ENCODE measurements at regions not wholly inside any gene's neighbourhood (a gene's known extent, or its start where the extent isn't known, plus 50 kb on each side); places are given as distances from the start of the nearest gene placed in this dataset.

DNA sequence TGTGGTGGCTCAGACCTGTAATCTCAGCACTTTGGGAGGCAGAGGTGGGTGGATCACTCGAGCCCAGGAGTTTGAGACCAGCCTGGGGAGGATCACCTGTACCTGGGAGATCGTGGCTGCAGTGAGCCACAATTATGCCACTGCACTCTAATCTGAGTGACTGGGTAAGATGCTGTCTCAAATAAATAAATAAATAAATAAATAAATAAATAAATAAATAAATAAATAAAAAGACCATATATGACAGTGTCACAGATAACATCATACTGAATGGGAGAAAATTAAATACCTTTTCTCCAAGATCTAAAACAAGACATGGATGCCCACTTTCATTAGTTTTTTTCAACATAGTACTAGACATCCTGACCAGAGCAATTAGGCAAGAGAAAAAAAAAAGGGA, 182.8 kb downstream of the FAM47A start:
- H3K27me3 ChIP-seq (ENCODE audit: insufficient read depth), result no peaks in the 10 kb centered on the region
- H3K4me3 ChIP-seq, result no peak overlapping the region
- no peak overlapping the region for H2AFZ ChIP-seq
- H3K4me1 Mint-ChIP-seq, result no peaks in the 10 kb centered on the region
- TF ChIP-seq ZNF331 (CRISPR knock-in tag; IDR thresholded peaks at IDR 0.05; ENCODE audit: low read depth) (no peak), CREB1 (CRISPR knock-in tag; IDR thresholded peaks at IDR 0.05; ENCODE audit: low read depth) (no peak), EZH2 (IDR thresholded peaks at IDR 0.05; ENCODE audit: low read depth, unreplicated experiment) (no peak), EZH2phosphoT487 (IDR thresholded peaks at IDR 0.05; ENCODE audit: unreplicated experiment) (no peak), ZNF114 (CRISPR knock-in tag; IDR thresholded peaks at IDR 0.05) (no peak), STAT1 (IDR thresholded peaks at IDR 0.05; ENCODE audit: unreplicated experiment) (no peak), POLR2AphosphoS5 (IDR thresholded peaks at IDR 0.05; ENCODE audit: low read depth) (no peak), JUNB (IDR thresholded peaks at IDR 0.05; ENCODE audit: unreplicated experiment) (no peak), CTCF (conservative IDR thresholded peaks at IDR 0.05; ENCODE audit: low read depth in 2 of 2) (no peak), NANOG (IDR thresholded peaks at IDR 0.05; ENCODE audit: borderline replicate concordance) (no peak)
- TF ChIP-seq, protein P1, sequence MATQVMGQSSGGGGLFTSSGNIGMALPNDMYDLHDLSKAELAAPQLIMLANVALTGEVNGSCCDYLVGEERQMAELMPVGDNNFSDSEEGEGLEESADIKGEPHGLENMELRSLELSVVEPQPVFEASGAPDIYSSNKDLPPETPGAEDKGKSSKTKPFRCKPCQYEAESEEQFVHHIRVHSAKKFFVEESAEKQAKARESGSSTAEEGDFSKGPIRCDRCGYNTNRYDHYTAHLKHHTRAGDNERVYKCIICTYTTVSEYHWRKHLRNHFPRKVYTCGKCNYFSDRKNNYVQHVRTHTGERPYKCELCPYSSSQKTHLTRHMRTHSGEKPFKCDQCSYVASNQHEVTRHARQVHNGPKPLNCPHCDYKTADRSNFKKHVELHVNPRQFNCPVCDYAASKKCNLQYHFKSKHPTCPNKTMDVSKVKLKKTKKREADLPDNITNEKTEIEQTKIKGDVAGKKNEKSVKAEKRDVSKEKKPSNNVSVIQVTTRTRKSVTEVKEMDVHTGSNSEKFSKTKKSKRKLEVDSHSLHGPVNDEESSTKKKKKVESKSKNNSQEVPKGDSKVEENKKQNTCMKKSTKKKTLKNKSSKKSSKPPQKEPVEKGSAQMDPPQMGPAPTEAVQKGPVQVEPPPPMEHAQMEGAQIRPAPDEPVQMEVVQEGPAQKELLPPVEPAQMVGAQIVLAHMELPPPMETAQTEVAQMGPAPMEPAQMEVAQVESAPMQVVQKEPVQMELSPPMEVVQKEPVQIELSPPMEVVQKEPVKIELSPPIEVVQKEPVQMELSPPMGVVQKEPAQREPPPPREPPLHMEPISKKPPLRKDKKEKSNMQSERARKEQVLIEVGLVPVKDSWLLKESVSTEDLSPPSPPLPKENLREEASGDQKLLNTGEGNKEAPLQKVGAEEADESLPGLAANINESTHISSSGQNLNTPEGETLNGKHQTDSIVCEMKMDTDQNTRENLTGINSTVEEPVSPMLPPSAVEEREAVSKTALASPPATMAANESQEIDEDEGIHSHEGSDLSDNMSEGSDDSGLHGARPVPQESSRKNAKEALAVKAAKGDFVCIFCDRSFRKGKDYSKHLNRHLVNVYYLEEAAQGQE (IDR thresholded peaks at IDR 0.05; ENCODE audit: unreplicated experiment), result no peak
- TF ChIP-seq, protein P2, sequence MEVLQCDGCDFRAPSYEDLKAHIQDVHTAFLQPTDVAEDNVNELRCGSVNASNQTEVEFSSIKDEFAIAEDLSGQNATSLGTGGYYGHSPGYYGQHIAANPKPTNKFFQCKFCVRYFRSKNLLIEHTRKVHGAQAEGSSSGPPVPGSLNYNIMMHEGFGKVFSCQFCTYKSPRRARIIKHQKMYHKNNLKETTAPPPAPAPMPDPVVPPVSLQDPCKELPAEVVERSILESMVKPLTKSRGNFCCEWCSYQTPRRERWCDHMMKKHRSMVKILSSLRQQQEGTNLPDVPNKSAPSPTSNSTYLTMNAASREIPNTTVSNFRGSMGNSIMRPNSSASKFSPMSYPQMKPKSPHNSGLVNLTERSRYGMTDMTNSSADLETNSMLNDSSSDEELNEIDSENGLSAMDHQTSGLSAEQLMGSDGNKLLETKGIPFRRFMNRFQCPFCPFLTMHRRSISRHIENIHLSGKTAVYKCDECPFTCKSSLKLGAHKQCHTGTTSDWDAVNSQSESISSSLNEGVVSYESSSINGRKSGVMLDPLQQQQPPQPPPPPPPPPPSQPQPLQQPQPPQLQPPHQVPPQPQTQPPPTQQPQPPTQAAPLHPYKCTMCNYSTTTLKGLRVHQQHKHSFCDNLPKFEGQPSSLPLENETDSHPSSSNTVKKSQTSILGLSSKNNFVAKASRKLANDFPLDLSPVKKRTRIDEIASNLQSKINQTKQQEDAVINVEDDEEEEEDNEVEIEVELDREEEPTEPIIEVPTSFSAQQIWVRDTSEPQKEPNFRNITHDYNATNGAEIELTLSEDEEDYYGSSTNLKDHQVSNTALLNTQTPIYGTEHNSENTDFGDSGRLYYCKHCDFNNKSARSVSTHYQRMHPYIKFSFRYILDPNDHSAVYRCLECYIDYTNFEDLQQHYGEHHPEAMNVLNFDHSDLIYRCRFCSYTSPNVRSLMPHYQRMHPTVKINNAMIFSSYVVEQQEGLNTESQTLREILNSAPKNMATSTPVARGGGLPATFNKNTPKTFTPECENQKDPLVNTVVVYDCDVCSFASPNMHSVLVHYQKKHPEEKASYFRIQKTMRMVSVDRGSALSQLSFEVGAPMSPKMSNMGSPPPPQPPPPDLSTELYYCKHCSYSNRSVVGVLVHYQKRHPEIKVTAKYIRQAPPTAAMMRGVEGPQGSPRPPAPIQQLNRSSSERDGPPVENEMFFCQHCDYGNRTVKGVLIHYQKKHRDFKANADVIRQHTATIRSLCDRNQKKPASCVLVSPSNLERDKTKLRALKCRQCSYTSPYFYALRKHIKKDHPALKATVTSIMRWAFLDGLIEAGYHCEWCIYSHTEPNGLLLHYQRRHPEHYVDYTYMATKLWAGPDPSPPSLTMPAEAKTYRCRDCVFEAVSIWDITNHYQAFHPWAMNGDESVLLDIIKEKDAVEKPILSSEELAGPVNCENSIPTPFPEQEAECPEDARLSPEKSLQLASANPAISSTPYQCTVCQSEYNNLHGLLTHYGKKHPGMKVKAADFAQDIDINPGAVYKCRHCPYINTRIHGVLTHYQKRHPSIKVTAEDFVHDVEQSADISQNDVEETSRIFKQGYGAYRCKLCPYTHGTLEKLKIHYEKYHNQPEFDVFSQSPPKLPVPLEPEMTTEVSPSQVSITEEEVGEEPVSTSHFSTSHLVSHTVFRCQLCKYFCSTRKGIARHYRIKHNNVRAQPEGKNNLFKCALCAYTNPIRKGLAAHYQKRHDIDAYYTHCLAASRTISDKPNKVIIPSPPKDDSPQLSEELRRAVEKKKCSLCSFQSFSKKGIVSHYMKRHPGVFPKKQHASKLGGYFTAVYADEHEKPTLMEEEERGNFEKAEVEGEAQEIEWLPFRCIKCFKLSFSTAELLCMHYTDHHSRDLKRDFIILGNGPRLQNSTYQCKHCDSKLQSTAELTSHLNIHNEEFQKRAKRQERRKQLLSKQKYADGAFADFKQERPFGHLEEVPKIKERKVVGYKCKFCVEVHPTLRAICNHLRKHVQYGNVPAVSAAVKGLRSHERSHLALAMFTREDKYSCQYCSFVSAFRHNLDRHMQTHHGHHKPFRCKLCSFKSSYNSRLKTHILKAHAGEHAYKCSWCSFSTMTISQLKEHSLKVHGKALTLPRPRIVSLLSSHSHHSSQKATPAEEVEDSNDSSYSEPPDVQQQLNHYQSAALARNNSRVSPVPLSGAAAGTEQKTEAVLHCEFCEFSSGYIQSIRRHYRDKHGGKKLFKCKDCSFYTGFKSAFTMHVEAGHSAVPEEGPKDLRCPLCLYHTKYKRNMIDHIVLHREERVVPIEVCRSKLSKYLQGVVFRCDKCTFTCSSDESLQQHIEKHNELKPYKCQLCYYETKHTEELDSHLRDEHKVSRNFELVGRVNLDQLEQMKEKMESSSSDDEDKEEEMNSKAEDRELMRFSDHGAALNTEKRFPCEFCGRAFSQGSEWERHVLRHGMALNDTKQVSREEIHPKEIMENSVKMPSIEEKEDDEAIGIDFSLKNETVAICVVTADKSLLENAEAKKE (CRISPR knock-in tag; IDR thresholded peaks at IDR 0.05), result no peak
- TF ChIP-seq, protein P3, sequence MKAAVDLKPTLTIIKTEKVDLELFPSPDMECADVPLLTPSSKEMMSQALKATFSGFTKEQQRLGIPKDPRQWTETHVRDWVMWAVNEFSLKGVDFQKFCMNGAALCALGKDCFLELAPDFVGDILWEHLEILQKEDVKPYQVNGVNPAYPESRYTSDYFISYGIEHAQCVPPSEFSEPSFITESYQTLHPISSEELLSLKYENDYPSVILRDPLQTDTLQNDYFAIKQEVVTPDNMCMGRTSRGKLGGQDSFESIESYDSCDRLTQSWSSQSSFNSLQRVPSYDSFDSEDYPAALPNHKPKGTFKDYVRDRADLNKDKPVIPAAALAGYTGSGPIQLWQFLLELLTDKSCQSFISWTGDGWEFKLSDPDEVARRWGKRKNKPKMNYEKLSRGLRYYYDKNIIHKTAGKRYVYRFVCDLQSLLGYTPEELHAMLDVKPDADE (IDR thresholded peaks at IDR 0.05), result no peak
- no peaks in the 10 kb centered on the region for H3K4me1 ChIP-seq (ENCODE audit: insufficient read depth)
- no peak overlapping the region for H3K4me3 Mint-ChIP-seq
- H3K36me3 ChIP-seq (ENCODE audit: insufficient read depth), result no peaks in the 10 kb centered on the region
- H3K79me2 ChIP-seq (replicated peaks; ENCODE audit: insufficient read depth), result no peaks in the 10 kb centered on the region
- no peaks in the 10 kb centered on the region for H3F3A ChIP-seq (replicated peaks; ENCODE audit: low read depth)
- H3K27me3 Mint-ChIP-seq (ENCODE audit: insufficient read depth, low read depth, poor library complexity), result peaks cover 3% of the 10 kb centered on the region
- H3K9me2 ChIP-seq (ENCODE audit: insufficient read depth), result no peaks in the 10 kb centered on the region
- H4K20me1 ChIP-seq (replicated peaks; ENCODE audit: insufficient read depth), result no peaks in the 10 kb centered on the region
- H3K36me3 Mint-ChIP-seq (ENCODE audit: low read depth), result peaks cover 7% of the 10 kb centered on the region; the same call in 2 of the 3 replicates
- no peak overlapping the region for H3K4me2 ChIP-seq
- no peak for ATAC-seq
- H3K9me3 Mint-ChIP-seq, result peaks cover 7% of the 10 kb centered on the region; the same call in 2 of the 3 replicates
- H3K27ac ChIP-seq (ENCODE audit: low read depth), result no peak overlapping the region
- no peak overlapping the region for H3K27ac Mint-ChIP-seq
- DNase-seq (ENCODE audit: low spot score), result no peak
